GM19395 (cell line): ENCODE measurements at regions not wholly inside any gene's neighbourhood (a gene's known extent, or its start where the extent isn't known, plus 50 kb on each side); places are given as distances from the start of the nearest gene placed in this dataset.
"Not testable (repeated sequence)": the region's sequence is repeated elsewhere in the genome, so short reads cannot be mapped to it uniquely, and the experiment has no call there.

Experiments
- ATAC-seq: cut with Tn5 transposase; IDR thresholded peaks from one replicate; pipeline ENCODE4 v1.9.1; 2021; ENCODE audit warnings: mild to moderate bottlenecking, moderate library complexity; ENCODE audit not compliant: unreplicated experiment

- no peak for ATAC-seq
Observed at GRCh38 chr6:81625216-81625615, 127.3 kb downstream of the TENT5A start.

DNA sequence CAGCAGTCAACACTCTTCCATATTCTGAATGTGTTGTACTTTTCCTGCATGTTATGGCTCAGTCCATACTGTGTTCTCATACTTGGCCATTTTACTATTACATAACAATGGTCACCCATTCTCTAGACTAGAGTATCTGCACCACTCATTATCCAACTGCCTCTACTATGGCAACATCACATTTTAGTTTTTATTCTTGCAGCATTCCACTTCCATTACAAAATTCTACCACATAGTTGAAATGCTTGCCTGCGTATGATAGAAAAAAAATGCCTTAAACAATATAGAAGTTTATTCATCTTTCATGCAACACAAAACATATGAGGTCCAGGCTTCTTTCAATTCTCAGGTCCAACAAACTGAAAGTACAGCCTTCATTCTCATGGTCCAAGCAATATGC is 128.0 kb downstream of the TENT5A start:
- ATAC-seq = no peak

- no peak for ATAC-seq
Observed at GRCh38 chr6:81623106-81623759, 129.2 kb downstream of the TENT5A start.

DNA sequence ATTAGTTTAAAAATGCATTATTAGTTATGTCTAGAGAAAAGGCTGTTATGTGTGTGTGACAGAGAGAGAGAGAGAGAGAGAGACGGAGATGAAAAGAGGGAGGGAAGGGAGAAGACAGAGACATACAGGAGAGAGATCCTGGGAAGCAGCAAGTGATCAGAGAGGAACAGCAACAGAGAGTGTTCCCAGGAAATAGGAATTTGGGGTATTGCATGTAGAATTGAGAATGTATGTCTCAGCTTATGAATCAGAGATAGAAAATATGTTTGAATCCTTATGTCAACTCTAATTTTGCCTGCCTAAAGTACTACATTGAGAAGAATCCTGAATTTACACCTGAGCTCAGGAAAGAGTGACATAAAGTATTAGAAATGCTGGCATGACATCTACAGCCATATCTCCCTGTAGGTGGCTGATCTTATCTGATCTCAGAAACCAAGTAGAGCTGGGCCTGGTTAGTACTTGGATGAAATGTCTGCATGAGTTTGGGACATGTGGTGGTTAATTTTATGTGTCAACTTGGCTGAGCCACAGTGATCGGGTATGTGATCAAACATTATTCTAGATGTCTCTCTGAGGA is 130.6 kb downstream of the TENT5A start:
- no peak for ATAC-seq

DNA sequence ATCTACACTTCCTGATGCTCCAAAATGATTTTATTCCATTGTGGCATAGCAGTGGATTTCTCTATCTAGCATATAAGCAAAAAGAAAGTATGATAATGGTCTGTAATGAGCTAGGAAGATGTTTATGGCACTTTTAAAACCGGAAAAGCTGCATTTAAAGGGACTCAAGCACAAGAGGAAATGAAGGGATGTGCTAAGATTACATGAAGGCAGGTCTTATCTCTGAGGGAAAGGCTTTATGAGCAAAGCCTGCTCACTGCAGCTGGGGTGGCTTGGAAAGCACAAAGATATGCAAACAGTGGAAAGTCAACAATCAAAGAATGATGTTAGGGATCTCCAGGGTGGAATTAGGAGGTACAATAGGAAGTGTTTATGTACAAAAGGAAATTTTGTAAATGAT is 138.2 kb downstream of the TENT5A start:
- ATAC-seq = no peak

DNA sequence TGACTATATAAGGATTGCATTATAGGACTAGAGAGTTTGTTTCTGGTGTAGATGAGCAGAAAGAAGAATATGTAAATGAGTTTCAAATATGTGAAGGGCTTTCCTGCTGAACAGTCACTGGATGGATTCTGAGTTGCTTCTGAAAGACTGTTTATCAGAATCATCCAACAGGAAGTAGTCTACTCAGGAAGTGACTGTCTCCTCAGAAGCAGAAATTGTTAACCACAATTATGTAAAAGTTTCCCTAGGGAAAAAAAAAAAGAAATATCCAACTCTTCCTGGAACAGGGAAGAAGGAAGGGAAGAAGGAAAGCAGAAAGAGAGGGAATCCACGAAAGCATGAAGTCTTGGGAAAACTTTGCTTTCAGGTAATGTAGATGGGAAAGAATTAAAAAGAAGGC is 138.9 kb downstream of the TENT5A start:
- no peak for ATAC-seq

DNA sequence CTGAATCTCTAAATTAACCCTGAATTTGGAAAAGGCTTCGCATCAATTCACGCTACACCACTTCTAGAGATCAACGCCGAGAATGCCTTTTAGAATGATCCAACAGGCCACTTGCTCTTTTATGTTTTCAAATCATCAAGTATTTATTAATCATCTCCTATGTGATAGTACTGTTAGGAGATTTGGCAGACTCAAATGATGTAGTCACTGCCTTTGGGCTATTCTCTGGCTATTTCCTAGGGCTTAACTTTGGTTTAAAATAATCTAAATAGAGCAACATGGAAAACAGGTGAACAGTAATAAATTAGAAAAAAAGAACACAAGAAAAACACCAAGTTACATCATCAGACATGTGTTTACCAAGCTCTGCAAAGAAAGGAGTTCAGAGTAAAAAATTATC is 140.3 kb downstream of the TENT5A start:
- ATAC-seq = no peak

- ATAC-seq = no peak
Observed at GRCh38 chr6:81609736-81610135, 142.7 kb downstream of the TENT5A start.

DNA sequence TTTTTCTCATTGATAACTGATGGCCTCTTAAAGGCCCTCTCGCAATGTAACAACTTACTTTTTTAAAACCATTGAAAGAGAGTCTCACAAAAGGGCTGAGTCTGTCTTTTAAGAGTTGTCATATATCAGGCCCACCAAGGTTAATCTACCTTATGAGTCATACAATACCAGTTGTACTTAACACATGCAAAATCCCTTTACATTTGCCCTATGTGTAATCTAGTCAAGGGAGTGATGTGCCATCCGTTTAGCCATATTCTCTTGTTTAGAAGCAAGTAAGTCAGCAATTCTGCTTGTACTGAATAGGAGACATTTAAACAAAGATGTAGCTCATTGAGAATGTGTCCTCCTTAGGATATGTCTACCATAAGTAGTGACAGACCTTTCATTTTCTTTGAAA is 143.7 kb downstream of the TENT5A start:
- ATAC-seq = no peak

DNA sequence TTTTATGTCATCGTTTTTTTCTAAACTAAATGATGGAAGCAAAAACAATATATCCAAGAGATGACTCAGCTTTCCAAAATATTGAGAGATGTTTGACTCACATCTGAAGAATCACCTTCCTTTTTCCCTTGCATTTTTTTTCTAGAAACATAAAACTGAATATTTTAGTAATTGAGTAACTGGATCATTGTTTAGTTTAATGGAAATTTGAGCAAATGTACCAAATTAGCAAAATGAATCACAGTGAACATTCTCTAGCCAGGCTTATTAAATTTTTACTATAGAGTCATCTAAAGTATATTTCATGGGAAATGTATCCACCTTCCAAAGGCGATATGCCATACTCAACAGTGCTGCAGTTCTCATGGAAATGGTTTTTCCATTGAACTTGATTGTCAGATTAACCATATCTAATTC is 145.5 kb downstream of the TENT5A start:
- no peak for ATAC-seq

DNA sequence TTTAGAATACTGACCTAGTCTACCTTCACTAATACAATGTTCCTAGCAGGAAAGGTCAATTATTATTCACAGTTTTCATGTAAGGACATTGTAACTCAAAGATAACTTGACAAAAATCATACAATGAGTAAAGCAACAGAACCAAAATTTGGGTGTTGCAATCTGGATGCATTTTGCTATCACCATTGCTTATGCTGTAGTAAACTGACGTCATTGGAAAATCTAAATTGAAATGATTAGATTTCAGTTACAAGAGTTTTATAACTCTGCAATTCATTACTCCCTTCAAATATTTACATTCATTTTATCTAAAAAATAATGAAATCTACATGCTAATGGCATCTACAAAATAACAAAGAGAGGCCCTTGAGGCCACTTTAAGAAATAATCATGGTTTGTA is 147.0 kb downstream of the TENT5A start:
- ATAC-seq = no peak

- no peak for ATAC-seq
Observed at GRCh38 chr6:81601918-81602317, 150.6 kb downstream of the TENT5A start.

GRCh38 chr6:81600488-81600887 is 152.0 kb downstream of the TENT5A start:
- not testable (repeated sequence) for ATAC-seq

DNA sequence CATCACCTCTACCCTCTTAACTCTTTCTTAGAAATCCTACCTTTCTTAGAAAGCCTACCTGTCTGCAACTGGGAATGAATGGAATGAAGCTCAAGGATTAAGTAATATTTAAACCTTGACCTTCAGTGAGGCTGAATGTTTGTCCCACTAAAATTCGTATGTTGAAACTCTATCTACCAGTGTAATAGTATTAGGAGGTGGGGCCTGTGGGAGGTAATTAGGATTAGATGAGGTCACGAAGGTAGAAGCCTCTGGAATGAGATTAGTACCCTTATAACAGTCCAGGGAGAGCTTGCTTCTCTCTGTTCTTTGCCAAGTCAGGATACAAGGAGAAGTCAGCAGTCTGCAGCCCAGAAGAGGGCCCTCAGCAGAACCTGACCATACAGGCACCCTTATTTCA is 158.0 kb downstream of the TENT5A start:
- no peak for ATAC-seq

DNA sequence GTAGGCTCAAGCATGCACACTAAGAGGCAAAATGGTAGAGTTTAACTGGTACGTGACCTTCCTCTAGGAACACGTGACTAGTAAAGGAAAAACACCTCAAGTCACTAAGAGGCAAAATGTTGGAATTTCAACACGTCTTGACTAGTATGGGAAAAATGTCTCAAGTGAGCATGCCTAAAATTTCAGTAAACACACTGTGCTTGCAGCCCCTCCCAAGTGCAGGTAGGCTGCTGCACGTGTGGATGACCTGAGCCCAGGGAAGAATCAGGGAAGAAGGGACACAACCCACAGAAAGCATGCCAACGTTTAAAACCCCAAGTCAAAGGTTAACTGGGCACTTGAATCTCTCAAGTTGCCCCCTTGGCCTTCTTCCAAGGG is 162.2 kb downstream of the TENT5A start:
- ATAC-seq = no peak

DNA sequence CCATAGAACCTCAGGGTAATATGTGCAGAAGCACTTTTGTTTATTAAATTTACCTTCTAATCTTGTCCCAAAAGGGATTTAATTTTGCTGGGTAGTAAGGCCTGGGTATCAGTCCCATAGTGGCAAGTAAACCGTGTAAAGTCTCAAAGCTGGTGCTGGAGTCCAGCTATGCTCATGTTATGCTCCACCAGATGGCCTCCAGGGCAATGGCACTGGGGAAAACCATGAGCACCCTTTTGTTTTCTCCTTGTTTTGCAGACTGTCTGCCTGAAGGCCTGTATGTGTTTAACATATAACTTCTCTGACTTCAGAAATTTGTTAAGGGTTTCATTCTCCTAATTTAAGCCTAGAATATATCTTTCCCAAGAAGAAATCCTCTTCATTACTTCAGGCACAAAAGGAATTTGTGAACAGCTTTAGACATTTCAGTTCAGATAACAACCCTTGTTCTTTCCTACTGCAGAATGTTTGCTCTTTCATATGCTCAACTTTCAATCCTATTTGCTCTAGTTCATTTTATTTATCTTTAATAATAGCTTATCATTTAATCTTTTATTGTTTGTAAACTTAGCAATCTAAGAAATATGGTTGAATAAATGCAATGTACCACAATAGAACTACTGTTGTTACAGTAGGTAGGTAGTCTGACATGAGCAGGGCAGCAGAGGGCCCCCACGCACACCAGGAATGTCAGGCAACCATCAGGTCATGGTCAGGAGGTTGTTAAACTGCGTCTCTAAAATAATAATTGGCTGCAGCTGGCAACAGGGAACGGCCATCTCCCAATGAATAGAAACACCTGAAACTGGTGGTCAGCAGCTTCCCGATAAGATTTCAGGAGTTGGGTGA is 162.8 kb downstream of the TENT5A start:
- ATAC-seq = no peak

DNA sequence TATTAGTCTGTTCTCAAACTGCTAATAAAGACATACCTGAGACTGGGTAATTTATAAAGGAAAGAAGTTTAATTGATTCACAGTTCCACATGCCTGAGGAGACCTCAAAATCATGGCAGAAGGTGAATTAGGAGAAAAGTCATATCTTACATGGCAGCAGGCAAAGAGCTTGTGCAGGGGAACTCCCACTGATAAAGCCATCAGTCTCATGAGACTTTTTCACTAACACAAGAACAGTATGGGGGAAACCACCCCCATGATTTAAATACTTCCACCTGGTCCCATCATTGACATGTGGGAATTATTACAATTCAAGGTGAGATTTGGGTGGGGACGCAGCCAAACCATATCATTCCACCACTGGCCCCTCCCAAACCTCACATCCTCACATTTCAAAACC is 166.8 kb downstream of the TENT5A start:
- not testable (repeated sequence) for ATAC-seq

DNA sequence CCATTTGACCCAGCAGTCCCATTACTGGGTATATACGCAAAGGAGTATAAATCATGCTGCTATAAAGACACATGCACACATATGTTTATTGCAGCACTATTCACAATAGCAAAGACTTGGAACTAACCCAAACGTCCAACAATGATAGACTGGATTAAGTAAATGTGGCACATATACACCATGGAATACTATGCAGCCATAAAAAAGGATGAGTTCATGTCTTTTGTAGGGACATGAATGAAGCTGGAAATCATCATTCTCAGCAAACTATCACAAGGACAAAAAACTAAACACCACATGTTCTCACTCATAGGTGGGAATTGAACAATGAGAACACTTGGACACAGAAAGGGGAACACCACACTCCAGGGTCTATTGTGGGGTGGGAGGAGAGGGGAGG is 168.3 kb downstream of the TENT5A start:
- ATAC-seq = not testable (repeated sequence)

- no peak for ATAC-seq
Observed at GRCh38 chr6:81575442-81575841, 177.0 kb downstream of the TENT5A start.

GRCh38 chr6:81572020-81572419 is 180.5 kb downstream of the TENT5A start:
- no peak for ATAC-seq

DNA sequence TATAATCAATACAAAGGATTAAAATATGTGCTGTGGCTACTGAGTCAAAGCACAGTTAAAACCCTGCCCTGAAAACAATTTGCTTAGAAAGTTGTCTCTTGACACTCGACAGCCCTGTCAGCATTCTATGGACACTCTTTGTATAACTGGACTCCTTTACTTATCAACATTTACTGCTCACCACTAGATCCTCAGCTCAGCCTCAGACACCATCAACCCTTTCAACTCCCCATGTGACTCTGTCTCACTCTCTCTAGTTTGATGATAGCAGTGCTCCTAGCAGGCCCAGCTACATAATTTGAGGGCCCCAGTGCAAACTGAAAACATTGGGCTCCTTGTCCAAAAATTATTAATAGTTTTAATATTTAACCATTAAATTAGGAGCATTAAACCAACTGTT is 181.8 kb downstream of the TENT5A start:
- no peak for ATAC-seq

DNA sequence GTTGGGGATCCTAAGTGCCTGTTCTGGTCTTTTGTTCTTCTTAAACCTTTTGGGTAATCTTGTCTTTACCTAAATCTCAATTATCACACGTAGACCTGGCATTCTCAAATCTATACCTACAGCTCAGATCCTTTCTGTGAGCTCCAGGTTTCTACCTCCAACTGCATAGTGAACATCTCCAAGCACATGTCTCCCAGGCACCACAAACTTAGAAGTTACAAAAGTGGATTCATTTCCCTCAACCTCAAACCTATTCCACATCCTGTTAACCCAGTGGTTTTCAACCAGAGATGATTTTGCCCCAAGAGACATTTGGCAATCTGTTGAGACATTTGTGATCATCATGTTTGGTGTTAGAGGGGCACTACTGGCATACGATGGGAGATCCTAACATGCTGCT is 183.5 kb downstream of the TENT5A start:
- no peak for ATAC-seq
